ENCODE measurements at regions not wholly inside any gene's neighbourhood (a gene's known extent, or its start where the extent isn't known, plus 50 kb on each side); places are given as distances from the start of the nearest gene placed in this dataset.
"Not testable (repeated sequence)": the region's sequence is repeated elsewhere in the genome, so short reads cannot be mapped to it uniquely, and the experiment has no call there.

- H3K4me3 Mint-ChIP-seq; H3K4me1 Mint-ChIP-seq; DNase-seq (ENCODE audit: low spot score in 2 of 2); H3K36me3 Mint-ChIP-seq (ENCODE audit: insufficient read depth); H3K27me3 Mint-ChIP-seq; H3K27ac Mint-ChIP-seq (ENCODE audit: low read depth); ATAC-seq (replicated peaks; ENCODE audit: extremely low read depth, poor library complexity, severe bottlenecking); H3K9me3 Mint-ChIP-seq: not testable (repeated sequence)
These were observed 150.8 kb upstream of the E2F7 start for GRCh38 chr12:77216136-77216535.

GRCh38 chr12:77214136-77214535 lies 148.8 kb upstream of the E2F7 start:
- H3K4me1 Mint-ChIP-seq, result no peaks in the 10 kb centered on the region
- no peak for ATAC-seq (replicated peaks; ENCODE audit: extremely low read depth, poor library complexity, severe bottlenecking)

GRCh38 chr12:77213319-77213718 lies 147.9 kb upstream of the E2F7 start:
- DNase-seq (ENCODE audit: low spot score in 2 of 2), result no peak
- H3K9me3 Mint-ChIP-seq, result peaks cover 6% of the 10 kb centered on the region

More at GRCh38 chr12:77214136-77214535, 148.8 kb upstream of the E2F7 start:
- H3K27ac Mint-ChIP-seq (ENCODE audit: low read depth), result no peak overlapping the region
- no peak for DNase-seq (ENCODE audit: low spot score in 2 of 2)
- H3K36me3 Mint-ChIP-seq (ENCODE audit: insufficient read depth), result no peaks in the 10 kb centered on the region
- H3K27me3 Mint-ChIP-seq, result no peaks in the 10 kb centered on the region
- H3K9me3 Mint-ChIP-seq, result peaks cover 6% of the 10 kb centered on the region
- no peak overlapping the region for H3K4me3 Mint-ChIP-seq

GRCh38 chr12:77210724-77211123 lies 145.4 kb upstream of the E2F7 start:
- Mint-ChIP-seq H3K4me1 (no peaks in the 10 kb centered on the region), H3K4me3 (no peak overlapping the region), H3K27me3 (no peaks in the 10 kb centered on the region), H3K27ac (ENCODE audit: low read depth) (no peak overlapping the region), H3K9me3 (peaks cover 10% of the 10 kb centered on the region), H3K36me3 (ENCODE audit: insufficient read depth) (no peaks in the 10 kb centered on the region)
- ATAC-seq (replicated peaks; ENCODE audit: extremely low read depth, poor library complexity, severe bottlenecking), result no peak
- DNase-seq (ENCODE audit: low spot score in 2 of 2), result no peak

More at GRCh38 chr12:77213319-77213718, 147.9 kb upstream of the E2F7 start:
- H3K27ac Mint-ChIP-seq (ENCODE audit: low read depth), result no peak overlapping the region
- H3K36me3 Mint-ChIP-seq (ENCODE audit: insufficient read depth), result no peaks in the 10 kb centered on the region
- no peaks in the 10 kb centered on the region for H3K27me3 Mint-ChIP-seq
- no peaks in the 10 kb centered on the region for H3K4me1 Mint-ChIP-seq
- no peak overlapping the region for H3K4me3 Mint-ChIP-seq
- no peak for ATAC-seq (replicated peaks; ENCODE audit: extremely low read depth, poor library complexity, severe bottlenecking)

- Mint-ChIP-seq H3K4me1 (no peaks in the 10 kb centered on the region), H3K27me3 (no peaks in the 10 kb centered on the region), H3K27ac (ENCODE audit: low read depth) (no peak overlapping the region), H3K4me3 (no peak overlapping the region), H3K9me3 (peaks cover 10% of the 10 kb centered on the region), H3K36me3 (ENCODE audit: insufficient read depth) (no peaks in the 10 kb centered on the region)
- ATAC-seq (replicated peaks; ENCODE audit: extremely low read depth, poor library complexity, severe bottlenecking), result no peak
- DNase-seq (ENCODE audit: low spot score in 2 of 2), result no peak
These were observed 138.7 kb upstream of the E2F7 start for GRCh38 chr12:77204083-77204482.

- no peaks in the 10 kb centered on the region for H3K4me1 Mint-ChIP-seq
- DNase-seq (ENCODE audit: low spot score in 2 of 2) (no peak), ATAC-seq (replicated peaks; ENCODE audit: extremely low read depth, poor library complexity, severe bottlenecking) (no peak)
- no peak overlapping the region for H3K4me3 Mint-ChIP-seq
- no peaks in the 10 kb centered on the region for H3K36me3 Mint-ChIP-seq (ENCODE audit: insufficient read depth)
- H3K9me3 Mint-ChIP-seq, result peaks cover 12% of the 10 kb centered on the region
- no peak overlapping the region for H3K27ac Mint-ChIP-seq (ENCODE audit: low read depth)
- H3K27me3 Mint-ChIP-seq, result no peaks in the 10 kb centered on the region
These were observed 137.2 kb upstream of the E2F7 start for GRCh38 chr12:77202457-77203060.

- Mint-ChIP-seq H3K27me3 (no peaks in the 10 kb centered on the region), H3K9me3 (peaks cover 10% of the 10 kb centered on the region), H3K4me1 (no peaks in the 10 kb centered on the region), H3K36me3 (ENCODE audit: insufficient read depth) (no peaks in the 10 kb centered on the region), H3K27ac (ENCODE audit: low read depth) (no peak overlapping the region), H3K4me3 (no peak overlapping the region)
- DNase-seq (ENCODE audit: low spot score in 2 of 2) (no peak), ATAC-seq (replicated peaks; ENCODE audit: extremely low read depth, poor library complexity, severe bottlenecking) (no peak)
These were observed 124.6 kb upstream of the E2F7 start for GRCh38 chr12:77189901-77190416.

GRCh38 chr12:77189458-77189857 lies 124.1 kb upstream of the E2F7 start:
- H3K36me3 Mint-ChIP-seq (ENCODE audit: insufficient read depth), result no peaks in the 10 kb centered on the region
- peaks cover 10% of the 10 kb centered on the region for H3K9me3 Mint-ChIP-seq
- no peak overlapping the region for H3K4me3 Mint-ChIP-seq
- no peaks in the 10 kb centered on the region for H3K4me1 Mint-ChIP-seq
- ATAC-seq (replicated peaks; ENCODE audit: extremely low read depth, poor library complexity, severe bottlenecking), result no peak
- H3K27ac Mint-ChIP-seq (ENCODE audit: low read depth), result no peak overlapping the region
- DNase-seq (ENCODE audit: low spot score in 2 of 2), result no peak
- H3K27me3 Mint-ChIP-seq, result no peaks in the 10 kb centered on the region

- Mint-ChIP-seq H3K9me3 (no peaks in the 10 kb centered on the region), H3K27me3 (no peaks in the 10 kb centered on the region)
- no peak for ATAC-seq (replicated peaks; ENCODE audit: extremely low read depth, poor library complexity, severe bottlenecking)
These were observed 114.1 kb upstream of the E2F7 start for GRCh38 chr12:77179515-77179914.

GRCh38 chr12:77167801-77168200 lies 102.4 kb upstream of the E2F7 start:
- Mint-ChIP-seq H3K4me3 (no peak overlapping the region), H3K27ac (ENCODE audit: low read depth) (no peak overlapping the region), H3K27me3 (no peaks in the 10 kb centered on the region), H3K9me3 (no peaks in the 10 kb centered on the region), H3K4me1 (no peaks in the 10 kb centered on the region), H3K36me3 (ENCODE audit: insufficient read depth) (no peaks in the 10 kb centered on the region)
- DNase-seq (ENCODE audit: low spot score in 2 of 2) (no peak), ATAC-seq (replicated peaks; ENCODE audit: extremely low read depth, poor library complexity, severe bottlenecking) (no peak)

More at GRCh38 chr12:77179515-77179914, 114.1 kb upstream of the E2F7 start:
- H3K4me3 Mint-ChIP-seq, result no peak overlapping the region
- H3K4me1 Mint-ChIP-seq, result no peaks in the 10 kb centered on the region
- no peaks in the 10 kb centered on the region for H3K36me3 Mint-ChIP-seq (ENCODE audit: insufficient read depth)
- DNase-seq (ENCODE audit: low spot score in 2 of 2), result no peak
- H3K27ac Mint-ChIP-seq (ENCODE audit: low read depth), result no peak overlapping the region

- H3K27me3 Mint-ChIP-seq, result no peaks in the 10 kb centered on the region
- no peak for DNase-seq (ENCODE audit: low spot score in 2 of 2)
- H3K9me3 Mint-ChIP-seq, result no peaks in the 10 kb centered on the region
- no peak overlapping the region for H3K27ac Mint-ChIP-seq (ENCODE audit: low read depth)
- no peak for ATAC-seq (replicated peaks; ENCODE audit: extremely low read depth, poor library complexity, severe bottlenecking)
- H3K4me3 Mint-ChIP-seq, result no peak overlapping the region
- H3K36me3 Mint-ChIP-seq (ENCODE audit: insufficient read depth), result no peaks in the 10 kb centered on the region
- no peaks in the 10 kb centered on the region for H3K4me1 Mint-ChIP-seq
These were observed 101.3 kb upstream of the E2F7 start for GRCh38 chr12:77166696-77167095.

- peaks cover 6% of the 10 kb centered on the region for H3K9me3 Mint-ChIP-seq
- ATAC-seq (replicated peaks; ENCODE audit: extremely low read depth, poor library complexity, severe bottlenecking), result no peak
- no peak for DNase-seq (ENCODE audit: low spot score in 2 of 2)
- no peak overlapping the region for H3K27ac Mint-ChIP-seq (ENCODE audit: low read depth)
- no peaks in the 10 kb centered on the region for H3K27me3 Mint-ChIP-seq
- H3K36me3 Mint-ChIP-seq (ENCODE audit: insufficient read depth), result no peaks in the 10 kb centered on the region
- H3K4me3 Mint-ChIP-seq, result no peak overlapping the region
- H3K4me1 Mint-ChIP-seq, result no peaks in the 10 kb centered on the region
These were observed 98.0 kb upstream of the E2F7 start for GRCh38 chr12:77163074-77164038.

- DNase-seq (ENCODE audit: low spot score in 2 of 2), result no peak
- no peaks in the 10 kb centered on the region for H3K36me3 Mint-ChIP-seq (ENCODE audit: insufficient read depth)
- no peak overlapping the region for H3K27ac Mint-ChIP-seq (ENCODE audit: low read depth)
These were observed 96.6 kb upstream of the E2F7 start for GRCh38 chr12:77161944-77162343.

More at GRCh38 chr12:77161944-77162343, 96.6 kb upstream of the E2F7 start:
- ATAC-seq (replicated peaks; ENCODE audit: extremely low read depth, poor library complexity, severe bottlenecking), result no peak
- H3K4me3 Mint-ChIP-seq, result no peak overlapping the region
- H3K4me1 Mint-ChIP-seq, result no peaks in the 10 kb centered on the region
- peaks cover 6% of the 10 kb centered on the region for H3K9me3 Mint-ChIP-seq
- H3K27me3 Mint-ChIP-seq, result no peaks in the 10 kb centered on the region
